ENCODE measurements at regions not wholly inside any gene's neighbourhood (a gene's known extent, or its start where the extent isn't known, plus 50 kb on each side); places are given as distances from the start of the nearest gene placed in this dataset.
"Not testable (repeated sequence)": the region's sequence is repeated elsewhere in the genome, so short reads cannot be mapped to it uniquely, and the experiment has no call there.

DNA sequence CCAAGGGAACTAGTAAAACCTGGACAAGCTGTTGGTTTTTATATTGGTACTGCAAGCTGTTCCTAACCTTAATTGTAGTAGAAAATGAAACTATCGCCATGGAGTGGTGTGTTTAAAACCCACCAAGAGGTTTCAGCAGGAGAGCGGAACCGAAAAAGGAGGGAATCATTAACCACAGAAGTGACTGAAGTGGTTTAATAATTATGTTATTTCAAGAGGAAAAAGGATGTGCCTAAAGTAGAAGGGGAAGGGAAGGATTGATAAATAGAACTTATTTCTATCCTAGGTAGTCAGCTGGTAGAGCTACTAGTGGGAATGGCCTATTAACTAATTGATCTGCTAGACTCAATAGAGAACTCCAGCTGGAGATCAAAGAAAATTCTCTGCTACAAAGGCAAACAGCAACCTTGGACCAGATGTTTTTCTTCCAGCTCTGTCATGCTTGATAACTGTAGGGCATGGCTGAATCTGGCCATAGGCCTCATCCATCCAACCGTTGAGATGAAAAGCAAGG, 91.8 kb downstream of the BAMBI start:
- Histone ChIP-seq H3K4me1 (ENCODE audit: control insufficient read depth in 1 of 2, insufficient read depth in 2 of 2, low read length in 2 of 2) (no peaks in the 10 kb centered on the region), H2AFZ (ENCODE audit: insufficient read depth, low read depth, low read length, poor library complexity, severe bottlenecking) (no peak overlapping the region), H3K27ac (ENCODE audit: low read depth in 1 of 2, low read length in 2 of 2) (no peak overlapping the region), H3K9me3 (replicated peaks in 1 of 2; ENCODE audit: control insufficient read depth in 1 of 2, insufficient read depth in 1 of 2, low read length in 2 of 2) (peaks cover 0 to 2% of the 10 kb centered on the region in 2 donors), H3K79me2 (ENCODE audit: insufficient read depth, low read length) (no peaks in the 10 kb centered on the region), H3K9ac (ENCODE audit: insufficient read depth, low read length, poor library complexity, severe bottlenecking) (no peak overlapping the region), H3K4me3 (replicated peaks in 1 of 3; ENCODE audit: low read depth in 2 of 3, low read length in 3 of 3) (no peak overlapping the region), H3K36me3 (replicated peaks in 1 of 2; ENCODE audit: control insufficient read depth in 1 of 2, insufficient read depth in 2 of 2, low read length in 2 of 2) (no peaks in the 10 kb centered on the region), H3K27me3 (ENCODE audit: control insufficient read depth in 2 of 2, insufficient read depth in 2 of 2, low read length in 2 of 2) (peaks cover 8 to 18% of the 10 kb centered on the region in 2 donors), H3K4me2 (replicated peaks; ENCODE audit: extremely low read depth, low read length, poor library complexity, severe bottlenecking) (no peak overlapping the region), H4K20me1 (ENCODE audit: insufficient read depth, low read length) (no peaks in the 10 kb centered on the region)
- H3K27me3 Mint-ChIP-seq (ENCODE audit: low read depth in 3 of 3): peaks cover 5 to 35% (median 6%) of the 10 kb centered on the region in 3 donors
- H3K4me1 Mint-ChIP-seq: peaks cover 5% of the 10 kb centered on the region
- DNase-seq: no peak
- H3K36me3 Mint-ChIP-seq: no peaks in the 10 kb centered on the region
- TF ChIP-seq CTCF (IDR thresholded peaks at IDR 0.05): no peak
- no peak overlapping the region for H3K27ac Mint-ChIP-seq
- H3K4me3 Mint-ChIP-seq: no peak overlapping the region
- 0% methylated on average over 1 of the region's 4 CpGs for WGBS (ENCODE audit: insufficient coverage)
- H3K9me3 Mint-ChIP-seq: peaks cover 1 to 19% (median 10%) of the 10 kb centered on the region in 7 donors
- intact Hi-C loops (cut with micrococcal nuclease): no loop called here

- H3K27me3 ChIP-seq (ENCODE audit: control insufficient read depth in 2 of 2, insufficient read depth in 2 of 2, low read length in 2 of 2); intact Hi-C loops (cut with micrococcal nuclease); H3K79me2 ChIP-seq (ENCODE audit: insufficient read depth, low read length); H3K4me3 Mint-ChIP-seq; H3K4me1 Mint-ChIP-seq; H4K20me1 ChIP-seq (ENCODE audit: insufficient read depth, low read length); H3K27ac Mint-ChIP-seq; H3K4me1 ChIP-seq (ENCODE audit: control insufficient read depth in 1 of 2, insufficient read depth in 2 of 2, low read length in 2 of 2); H3K4me2 ChIP-seq (replicated peaks; ENCODE audit: extremely low read depth, low read length, poor library complexity, severe bottlenecking); H3K9me3 ChIP-seq (replicated peaks in 1 of 2; ENCODE audit: control insufficient read depth in 1 of 2, insufficient read depth in 1 of 2, low read length in 2 of 2); H3K36me3 Mint-ChIP-seq; H3K27ac ChIP-seq (ENCODE audit: low read depth in 1 of 2, low read length in 2 of 2); H3K4me3 ChIP-seq (replicated peaks in 1 of 3; ENCODE audit: low read depth in 2 of 3, low read length in 3 of 3); DNase-seq; H3K9ac ChIP-seq (ENCODE audit: insufficient read depth, low read length, poor library complexity, severe bottlenecking); H3K36me3 ChIP-seq (replicated peaks in 1 of 2; ENCODE audit: control insufficient read depth in 1 of 2, insufficient read depth in 2 of 2, low read length in 2 of 2); H2AFZ ChIP-seq (ENCODE audit: insufficient read depth, low read depth, low read length, poor library complexity, severe bottlenecking): not testable (repeated sequence)
- Mint-ChIP-seq H3K9me3 (peaks cover 4 to 36% (median 17%) of the 10 kb centered on the region in 7 donors), H3K27me3 (ENCODE audit: low read depth in 3 of 3) (peaks cover 4 to 34% (median 11%) of the 10 kb centered on the region in 3 donors)
- WGBS (ENCODE audit: insufficient coverage): 95% methylated on average over 10 of the region's 36 CpGs
These were observed 94.3 kb downstream of the BAMBI start for GRCh38 chr10:28771580-28772090.
